ENCODE measurements at regions not wholly inside any gene's neighbourhood (a gene's known extent, or its start where the extent isn't known, plus 50 kb on each side); places are given as distances from the start of the nearest gene placed in this dataset.

DNA sequence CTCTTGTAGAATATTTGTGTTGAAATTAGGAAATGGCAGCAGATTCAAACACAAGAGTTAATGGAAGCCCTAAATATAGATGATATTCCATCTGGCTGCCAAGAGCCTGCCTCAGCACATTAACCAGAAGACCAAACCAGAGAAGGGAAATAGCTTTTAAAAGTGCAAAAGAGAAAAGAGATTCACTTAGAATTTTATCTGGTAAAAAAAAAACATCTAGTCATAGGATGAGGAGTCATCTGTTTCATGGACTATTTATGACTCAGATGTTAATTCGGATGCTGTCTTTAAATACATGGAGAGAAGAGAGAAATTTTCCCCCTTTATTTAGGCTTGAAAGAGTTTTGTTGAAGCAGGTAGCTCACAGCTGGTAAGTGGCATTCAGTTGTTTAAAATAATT lies 201.6 kb upstream of the NUDT4 start:
- Mint-ChIP-seq H3K4me3 (no peak overlapping the region), H3K27ac (no peak overlapping the region), H3K4me1 (no peaks in the 10 kb centered on the region), H3K27me3 (no peaks in the 10 kb centered on the region), H3K36me3 (ENCODE audit: low read depth) (no peaks in the 10 kb centered on the region)
- ATAC-seq, result no peak
- DNase-seq, result no peak
- no peaks in the 10 kb centered on the region for H3K9me3 ChIP-seq (ENCODE audit: control insufficient read depth, low read length, poor library complexity, severe bottlenecking)

DNA sequence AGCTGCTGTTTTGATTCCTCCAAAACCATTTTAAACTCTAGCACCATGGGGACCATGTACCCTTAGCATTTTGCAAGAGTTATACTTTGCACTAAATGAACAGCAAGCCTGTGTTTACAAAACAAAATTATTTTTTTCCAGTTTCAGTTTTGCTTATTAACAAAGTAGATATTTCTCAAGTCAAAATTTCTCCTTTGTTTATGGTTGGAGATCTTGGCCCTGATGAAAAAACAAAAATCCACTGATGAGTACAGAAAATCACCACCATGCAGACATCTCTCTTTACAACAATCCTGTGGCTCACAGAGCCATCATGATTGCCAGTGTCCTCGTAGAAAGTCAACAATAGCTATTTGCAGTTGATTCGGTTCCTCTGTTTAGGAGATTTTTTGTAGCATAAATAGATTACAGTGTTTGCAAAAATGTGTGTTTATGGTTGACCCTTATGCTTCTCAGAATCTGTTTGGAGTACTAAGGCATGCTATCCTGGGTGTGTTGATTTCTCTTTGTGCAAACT lies 201.1 kb upstream of the NUDT4 start:
- DNase-seq (no peak), ATAC-seq (no peak)
- Mint-ChIP-seq H3K27me3 (no peaks in the 10 kb centered on the region), H3K27ac (no peak overlapping the region), H3K4me3 (no peak overlapping the region), H3K4me1 (no peaks in the 10 kb centered on the region), H3K36me3 (ENCODE audit: low read depth) (no peaks in the 10 kb centered on the region)
- no peaks in the 10 kb centered on the region for H3K9me3 ChIP-seq (ENCODE audit: control insufficient read depth, low read length, poor library complexity, severe bottlenecking)

- H3K27me3 Mint-ChIP-seq, result no peaks in the 10 kb centered on the region
- no peak overlapping the region for H3K27ac Mint-ChIP-seq
- DNase-seq (no peak), ATAC-seq (no peak)
- H3K9me3 ChIP-seq (ENCODE audit: control insufficient read depth, low read length, poor library complexity, severe bottlenecking), result no peaks in the 10 kb centered on the region
- H3K36me3 Mint-ChIP-seq (ENCODE audit: low read depth), result no peaks in the 10 kb centered on the region
- no peaks in the 10 kb centered on the region for H3K4me1 Mint-ChIP-seq
- H3K4me3 Mint-ChIP-seq, result no peak overlapping the region
These were observed 200.2 kb upstream of the NUDT4 start for GRCh38 chr12:93177208-93178153.

DNA sequence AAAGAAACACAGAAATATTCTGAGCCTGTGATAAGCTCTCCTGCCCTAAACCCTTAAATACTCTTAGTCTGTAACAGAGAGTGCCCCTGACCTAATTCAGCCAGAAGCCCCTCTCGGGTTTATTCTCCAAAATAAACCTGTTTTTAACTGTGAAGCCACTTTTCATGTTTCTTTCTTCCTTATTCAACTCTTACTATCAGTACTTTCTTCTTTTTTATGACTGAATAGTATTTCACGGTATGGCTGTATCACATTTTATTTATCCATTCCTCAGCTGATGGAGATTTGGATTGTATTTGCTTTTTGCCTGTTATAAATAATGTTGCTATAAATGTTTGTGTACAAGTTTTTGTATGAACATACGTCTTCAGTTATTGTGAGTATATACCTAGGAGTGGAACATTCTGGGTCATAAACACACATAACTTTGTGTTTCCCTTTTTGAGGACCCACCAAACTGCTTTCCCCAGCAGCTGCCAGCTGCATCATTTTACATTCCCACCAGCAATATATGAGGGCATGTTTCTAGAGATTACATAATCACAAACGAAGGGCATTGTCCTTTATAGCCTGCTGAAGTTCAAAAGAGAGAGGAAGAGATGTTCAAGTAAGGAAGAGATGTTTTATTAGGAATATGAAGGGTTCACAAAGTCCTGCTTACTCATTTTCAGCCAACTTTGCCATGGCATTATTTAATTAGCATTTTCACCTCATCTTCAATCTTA lies 199.4 kb upstream of the NUDT4 start:
- no peaks in the 10 kb centered on the region for H3K27me3 Mint-ChIP-seq
- H3K27ac Mint-ChIP-seq, result no peak overlapping the region
- ATAC-seq, result no peak
- no peaks in the 10 kb centered on the region for H3K4me1 Mint-ChIP-seq
- no peak overlapping the region for H3K4me3 Mint-ChIP-seq
- H3K36me3 Mint-ChIP-seq (ENCODE audit: low read depth), result no peaks in the 10 kb centered on the region
- no peaks in the 10 kb centered on the region for H3K9me3 ChIP-seq (ENCODE audit: control insufficient read depth, low read length, poor library complexity, severe bottlenecking)
- no peak for DNase-seq

GRCh38 chr12:93179792-93180191 lies 197.9 kb upstream of the NUDT4 start:
- Mint-ChIP-seq H3K4me1 (peaks cover 4% of the 10 kb centered on the region), H3K4me3 (no peak overlapping the region), H3K27ac (no peak overlapping the region), H3K36me3 (ENCODE audit: low read depth) (no peaks in the 10 kb centered on the region), H3K27me3 (no peaks in the 10 kb centered on the region)
- DNase-seq, result no peak
- no peaks in the 10 kb centered on the region for H3K9me3 ChIP-seq (ENCODE audit: control insufficient read depth, low read length, poor library complexity, severe bottlenecking)
- ATAC-seq, result no peak

- no peak overlapping the region for H3K27ac Mint-ChIP-seq
- no peak for DNase-seq
- H3K4me1 Mint-ChIP-seq, result peaks cover 6% of the 10 kb centered on the region
- no peaks in the 10 kb centered on the region for H3K36me3 Mint-ChIP-seq (ENCODE audit: low read depth)
- no peaks in the 10 kb centered on the region for H3K27me3 Mint-ChIP-seq
- no peak for ATAC-seq
- H3K4me3 Mint-ChIP-seq, result no peak overlapping the region
- H3K9me3 ChIP-seq (ENCODE audit: control insufficient read depth, low read length, poor library complexity, severe bottlenecking), result no peaks in the 10 kb centered on the region
These were observed 197.2 kb upstream of the NUDT4 start for GRCh38 chr12:93180566-93180965.

DNA sequence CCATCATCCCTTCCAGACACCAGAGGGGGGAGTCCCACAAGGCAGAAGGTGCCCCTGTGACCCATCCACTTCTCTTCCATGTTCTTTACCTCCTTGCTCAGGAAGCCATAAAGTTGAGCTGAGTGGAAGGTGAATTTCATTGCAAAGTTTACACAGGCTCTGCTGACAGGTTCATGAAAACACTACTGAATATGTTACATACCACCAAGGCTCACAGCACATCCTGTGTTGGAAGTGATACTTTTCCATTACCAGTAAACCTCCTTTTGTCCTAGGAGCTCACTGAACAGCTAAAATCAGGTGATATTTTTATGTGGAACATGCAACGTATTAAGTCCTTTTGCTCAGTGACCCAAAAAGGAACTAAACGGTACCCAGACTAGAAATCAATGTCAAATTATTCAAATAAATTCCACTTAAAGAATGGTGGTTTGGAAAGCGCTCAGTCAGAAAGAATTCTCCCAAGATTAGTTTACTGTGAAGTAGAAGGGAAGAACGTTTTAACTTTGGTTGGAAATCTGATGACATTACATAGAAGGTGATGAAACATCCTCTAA lies 196.2 kb upstream of the NUDT4 start:
- DNase-seq (no peak), ATAC-seq (no peak)
- H3K4me1 Mint-ChIP-seq, result peaks cover 6% of the 10 kb centered on the region
- no peaks in the 10 kb centered on the region for H3K9me3 ChIP-seq (ENCODE audit: control insufficient read depth, low read length, poor library complexity, severe bottlenecking)
- H3K27me3 Mint-ChIP-seq, result no peaks in the 10 kb centered on the region
- H3K4me3 Mint-ChIP-seq, result no peak overlapping the region
- H3K36me3 Mint-ChIP-seq (ENCODE audit: low read depth), result no peaks in the 10 kb centered on the region
- H3K27ac Mint-ChIP-seq, result no peak overlapping the region

DNA sequence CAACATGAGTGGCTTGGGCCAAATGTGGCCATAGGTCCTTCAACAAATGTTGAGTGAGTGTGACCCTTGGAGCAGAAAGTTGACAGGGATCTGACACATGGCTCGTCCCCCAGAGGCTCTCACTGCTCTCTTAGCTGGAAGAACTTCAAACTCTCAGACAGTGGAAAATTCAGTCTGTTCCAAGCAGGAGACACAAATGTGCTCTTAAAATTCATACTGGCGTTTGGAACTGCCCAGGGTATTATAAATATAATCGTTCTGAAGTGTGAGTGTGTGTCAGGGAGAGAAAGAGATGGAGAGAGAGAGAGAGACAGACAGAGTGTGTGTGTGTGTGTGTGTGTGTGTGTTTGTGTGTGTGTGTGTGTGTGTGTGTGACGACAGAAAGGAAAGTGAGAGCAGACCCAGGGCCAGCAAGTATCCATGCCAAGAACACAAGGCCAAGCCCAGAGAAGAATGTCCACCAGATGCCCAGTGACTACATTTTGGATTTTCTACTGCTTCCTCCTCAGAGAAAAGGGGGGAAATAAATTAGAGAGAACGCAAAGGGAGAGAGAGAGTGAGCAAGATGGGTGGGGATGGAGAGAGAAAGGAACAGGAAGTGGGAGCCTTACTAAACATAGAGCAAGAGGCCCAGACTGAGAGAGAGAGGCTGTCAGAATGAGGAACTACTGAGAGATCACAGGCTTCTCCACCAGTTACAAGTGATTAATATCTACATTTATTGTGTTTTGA lies 193.6 kb upstream of the NUDT4 start:
- H3K27ac Mint-ChIP-seq, result no peak overlapping the region
- ATAC-seq, result peak; percentile 53

GRCh38 chr12:93184672-93185368 lies 192.9 kb upstream of the NUDT4 start:
- peak overlapping the region; percentile 37 for H3K27ac Mint-ChIP-seq
- H3K9me3 ChIP-seq (ENCODE audit: control insufficient read depth, low read length, poor library complexity, severe bottlenecking), result no peaks in the 10 kb centered on the region
- H3K27me3 Mint-ChIP-seq, result no peaks in the 10 kb centered on the region
- DNase-seq (no peak), ATAC-seq (no peak)
- H3K4me3 Mint-ChIP-seq, result peak overlapping the region; percentile 58
- H3K4me1 Mint-ChIP-seq, result peaks cover 6% of the 10 kb centered on the region
- H3K36me3 Mint-ChIP-seq (ENCODE audit: low read depth), result peaks cover under 1% of the 10 kb centered on the region

More for the DNA sequence above, 193.6 kb upstream of the NUDT4 start:
- H3K36me3 Mint-ChIP-seq (ENCODE audit: low read depth), result no peaks in the 10 kb centered on the region
- no peaks in the 10 kb centered on the region for H3K27me3 Mint-ChIP-seq
- no peak for DNase-seq
- peaks cover 6% of the 10 kb centered on the region for H3K4me1 Mint-ChIP-seq
- H3K9me3 ChIP-seq (ENCODE audit: control insufficient read depth, low read length, poor library complexity, severe bottlenecking), result no peaks in the 10 kb centered on the region
- H3K4me3 Mint-ChIP-seq, result peak overlapping the region; percentile 58

GRCh38 chr12:93185369-93185741 lies 192.4 kb upstream of the NUDT4 start:
- Mint-ChIP-seq H3K4me1 (peaks cover 6% of the 10 kb centered on the region), H3K27ac (no peak overlapping the region), H3K4me3 (no peak overlapping the region), H3K27me3 (no peaks in the 10 kb centered on the region), H3K36me3 (ENCODE audit: low read depth) (peaks cover 2% of the 10 kb centered on the region)
- ATAC-seq, result no peak
- no peaks in the 10 kb centered on the region for H3K9me3 ChIP-seq (ENCODE audit: control insufficient read depth, low read length, poor library complexity, severe bottlenecking)
- no peak for DNase-seq

DNA sequence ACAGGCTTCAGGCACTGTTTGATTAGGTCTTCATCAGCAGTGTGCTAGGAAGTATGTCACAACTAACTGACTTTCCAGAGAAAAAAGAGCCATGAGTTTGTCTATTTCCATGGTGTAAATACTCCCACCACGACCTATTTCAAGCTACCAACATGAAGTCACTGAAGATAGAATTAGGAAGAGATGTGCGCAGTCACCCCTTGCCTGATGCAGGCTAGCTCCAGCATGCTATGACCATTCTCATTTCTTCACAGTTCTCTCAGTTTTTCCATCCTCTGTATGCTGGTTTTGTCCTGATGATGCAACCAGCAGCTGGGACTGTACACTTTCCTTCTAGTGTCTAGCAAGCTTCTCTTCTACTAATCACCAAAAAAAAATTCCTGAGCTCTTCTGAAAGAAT lies 191.6 kb upstream of the NUDT4 start:
- H3K4me3 Mint-ChIP-seq, result no peak overlapping the region
- no peak overlapping the region for H3K27ac Mint-ChIP-seq
- H3K36me3 Mint-ChIP-seq (ENCODE audit: low read depth), result peaks cover 2% of the 10 kb centered on the region
- H3K27me3 Mint-ChIP-seq, result no peaks in the 10 kb centered on the region
- H3K9me3 ChIP-seq (ENCODE audit: control insufficient read depth, low read length, poor library complexity, severe bottlenecking), result no peaks in the 10 kb centered on the region
- ATAC-seq (no peak), DNase-seq (no peak)
- peaks cover 6% of the 10 kb centered on the region for H3K4me1 Mint-ChIP-seq

DNA sequence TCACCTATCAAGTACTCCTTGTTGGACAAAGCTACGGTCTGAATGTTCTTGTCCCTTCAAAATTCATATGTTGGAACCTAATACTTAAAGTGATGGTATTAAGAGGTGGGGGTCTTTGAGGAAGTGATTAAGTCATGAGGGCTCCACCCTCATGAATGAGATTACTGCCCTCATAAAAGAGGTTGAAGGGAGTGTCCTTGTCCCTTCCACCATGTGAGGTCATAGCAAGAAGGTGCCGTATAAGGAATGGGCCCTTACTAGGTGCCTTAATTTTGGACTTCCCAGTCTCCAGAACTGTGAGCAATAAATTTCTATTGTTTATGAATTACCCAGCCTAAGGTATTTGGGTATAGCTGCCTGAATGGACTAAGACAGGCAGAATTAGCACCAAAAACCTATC lies 191.1 kb upstream of the NUDT4 start:
- H3K27me3 Mint-ChIP-seq, result no peaks in the 10 kb centered on the region
- ATAC-seq, result no peak
- no peak overlapping the region for H3K27ac Mint-ChIP-seq
- peaks cover 2% of the 10 kb centered on the region for H3K36me3 Mint-ChIP-seq (ENCODE audit: low read depth)
- H3K9me3 ChIP-seq (ENCODE audit: control insufficient read depth, low read length, poor library complexity, severe bottlenecking), result no peaks in the 10 kb centered on the region
- no peak for DNase-seq
- H3K4me3 Mint-ChIP-seq, result no peak overlapping the region
- H3K4me1 Mint-ChIP-seq, result peaks cover 6% of the 10 kb centered on the region
